Neuron (in vitro differentiated cells): ENCODE measurements at regions not wholly inside any gene's neighbourhood (a gene's known extent, or its start where the extent isn't known, plus 50 kb on each side); places are given as distances from the start of the nearest gene placed in this dataset.

Experiments
- H2AFZ ChIP-seq: one replicate; pipeline ENCODE4 v1.6.1; 2013; ENCODE audit warnings: low read depth, mild to moderate bottlenecking, inconsistent platforms, low read length, moderate library complexity
- H3K27me3 ChIP-seq: one replicate; pipeline ENCODE4 v1.6.1; 2013; ENCODE audit warnings: low read length; ENCODE audit not compliant: insufficient read depth
- H3K36me3 ChIP-seq: one replicate; pipeline ENCODE4 v1.6.1; 2013; ENCODE audit warnings: low read length; ENCODE audit not compliant: insufficient read depth
- H3K4me1 ChIP-seq: one replicate; pipeline ENCODE4 v1.6.1; 2013; ENCODE audit warnings: low read length; ENCODE audit not compliant: insufficient read depth
- H3K4me3 ChIP-seq: 2 replicates; pipeline ENCODE4 v1.5.1; 2013; ENCODE audit warnings: mild to moderate bottlenecking, low read length, moderate library complexity
- H3K9me3 ChIP-seq: one replicate; pipeline ENCODE4 v1.6.1; 2013; ENCODE audit warnings: low read length

DNA sequence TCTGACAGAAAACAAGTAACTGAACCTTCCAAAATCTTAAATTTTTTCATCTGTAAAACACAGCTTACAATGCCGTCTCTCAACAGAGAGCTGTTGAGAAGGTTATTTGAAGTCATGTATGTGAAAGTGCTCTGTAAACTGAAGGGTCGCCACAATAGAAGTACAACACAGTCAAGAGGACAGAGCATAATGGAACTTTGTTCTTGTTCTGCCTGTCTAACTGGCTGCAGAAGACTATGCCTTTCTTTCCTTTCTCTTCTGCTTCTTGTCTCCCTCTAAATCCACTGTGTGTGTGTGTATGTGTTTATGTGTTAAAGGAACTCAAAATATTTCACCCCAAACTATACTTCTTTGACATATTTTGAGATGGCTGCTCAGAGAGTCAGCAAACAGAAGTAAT, 365.8 kb upstream of the RND3 start:
- Histone ChIP-seq H3K36me3 (no peaks in the 10 kb centered on the region), H3K4me1 (peaks cover 1% of the 10 kb centered on the region), H3K27me3 (no peaks in the 10 kb centered on the region), H3K4me3 (no peak overlapping the region), H3K9me3 (peaks cover 6% of the 10 kb centered on the region), H2AFZ (no peak overlapping the region)

DNA sequence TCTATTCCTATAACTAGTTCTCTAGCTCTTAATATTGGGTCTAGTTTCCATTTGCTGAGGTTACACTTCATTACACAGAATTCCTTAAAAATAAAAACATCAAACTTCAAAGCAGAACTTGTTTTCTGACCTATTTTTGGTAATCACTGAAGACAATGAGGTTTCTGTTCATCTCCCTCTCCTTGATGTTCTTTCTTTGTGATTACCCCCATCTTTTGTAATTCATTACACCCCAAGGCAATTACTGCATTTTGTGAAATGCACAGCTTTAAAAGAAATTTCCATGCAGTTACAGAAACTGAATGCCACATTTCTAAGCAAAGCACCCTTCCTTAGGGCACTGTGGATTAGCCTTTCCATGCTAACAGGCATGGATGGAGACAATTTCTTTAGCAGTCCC, 363.2 kb upstream of the RND3 start:
- Histone ChIP-seq H3K9me3 (peaks cover 6% of the 10 kb centered on the region), H2AFZ (no peak overlapping the region), H3K36me3 (no peaks in the 10 kb centered on the region), H3K4me1 (no peaks in the 10 kb centered on the region), H3K4me3 (no peak overlapping the region), H3K27me3 (no peaks in the 10 kb centered on the region)

- Histone ChIP-seq H3K36me3 (no peaks in the 10 kb centered on the region), H3K4me1 (no peaks in the 10 kb centered on the region), H2AFZ (no peak overlapping the region), H3K4me3 (no peak overlapping the region), H3K27me3 (no peaks in the 10 kb centered on the region), H3K9me3 (peaks cover 6% of the 10 kb centered on the region)
Measured at GRCh38 chr2:150847578-150847977, 360.1 kb upstream of the RND3 start.

GRCh38 chr2:150846691-150847090, 359.2 kb upstream of the RND3 start:
- H3K36me3 ChIP-seq: no peaks in the 10 kb centered on the region
- H2AFZ ChIP-seq: no peak overlapping the region
- H3K4me1 ChIP-seq: no peaks in the 10 kb centered on the region
- H3K9me3 ChIP-seq: peaks cover 6% of the 10 kb centered on the region
- no peak overlapping the region for H3K4me3 ChIP-seq
- no peaks in the 10 kb centered on the region for H3K27me3 ChIP-seq

GRCh38 chr2:150832686-150833085, 345.2 kb upstream of the RND3 start:
- Histone ChIP-seq H3K4me1 (no peaks in the 10 kb centered on the region), H3K36me3 (no peaks in the 10 kb centered on the region), H3K27me3 (no peaks in the 10 kb centered on the region)

GRCh38 chr2:150824118-150824517, 336.7 kb upstream of the RND3 start:
- Histone ChIP-seq H3K4me1 (no peaks in the 10 kb centered on the region), H3K36me3 (no peaks in the 10 kb centered on the region), H3K9me3 (no peaks in the 10 kb centered on the region), H3K4me3 (no peak overlapping the region), H2AFZ (no peak overlapping the region), H3K27me3 (no peaks in the 10 kb centered on the region)

More at GRCh38 chr2:150832686-150833085, 345.2 kb upstream of the RND3 start:
- H3K9me3 ChIP-seq: peaks cover 2% of the 10 kb centered on the region
- no peak overlapping the region for H3K4me3 ChIP-seq
- H2AFZ ChIP-seq: no peak overlapping the region

DNA sequence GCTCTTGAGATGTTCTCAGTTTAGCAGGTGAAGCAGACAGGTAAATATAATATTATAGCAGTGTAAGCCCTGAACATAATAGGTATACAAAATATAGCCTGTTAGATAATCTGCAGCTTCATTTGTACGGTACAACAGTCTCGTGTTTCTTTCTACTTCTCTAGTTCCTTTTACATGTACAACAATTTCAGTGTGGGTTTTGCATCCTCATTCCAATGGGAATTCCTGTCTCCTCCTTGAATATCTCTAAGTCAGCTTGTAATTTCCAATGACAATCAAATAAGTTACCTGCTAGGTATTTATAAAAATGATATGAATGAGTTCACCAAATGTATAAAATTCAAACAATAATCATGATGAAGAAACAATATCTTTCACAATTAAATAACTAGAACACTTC, 330.0 kb upstream of the RND3 start:
- no peaks in the 10 kb centered on the region for H3K27me3 ChIP-seq
- H2AFZ ChIP-seq: no peak overlapping the region
- H3K9me3 ChIP-seq: no peaks in the 10 kb centered on the region
- no peaks in the 10 kb centered on the region for H3K4me1 ChIP-seq
- H3K36me3 ChIP-seq: no peaks in the 10 kb centered on the region
- H3K4me3 ChIP-seq: no peak overlapping the region

GRCh38 chr2:150812664-150813367, 325.3 kb upstream of the RND3 start:
- Histone ChIP-seq H3K4me1 (no peaks in the 10 kb centered on the region), H2AFZ (no peak overlapping the region), H3K4me3 (no peak overlapping the region), H3K9me3 (no peaks in the 10 kb centered on the region), H3K27me3 (no peaks in the 10 kb centered on the region), H3K36me3 (no peaks in the 10 kb centered on the region)

- Histone ChIP-seq H3K4me1 (no peaks in the 10 kb centered on the region), H3K9me3 (no peaks in the 10 kb centered on the region), H3K36me3 (no peaks in the 10 kb centered on the region), H2AFZ (no peak overlapping the region), H3K27me3 (no peaks in the 10 kb centered on the region), H3K4me3 (no peak overlapping the region)
Measured at GRCh38 chr2:150812066-150812465, 324.6 kb upstream of the RND3 start.

GRCh38 chr2:150811259-150811855, 323.9 kb upstream of the RND3 start:
- no peak overlapping the region for H3K4me3 ChIP-seq
- H3K9me3 ChIP-seq: no peaks in the 10 kb centered on the region
- H3K4me1 ChIP-seq: no peaks in the 10 kb centered on the region
- H3K27me3 ChIP-seq: no peaks in the 10 kb centered on the region
- H3K36me3 ChIP-seq: no peaks in the 10 kb centered on the region
- H2AFZ ChIP-seq: no peak overlapping the region

- no peaks in the 10 kb centered on the region for H3K9me3 ChIP-seq
- no peak overlapping the region for H2AFZ ChIP-seq
- H3K4me3 ChIP-seq: no peak overlapping the region
- H3K4me1 ChIP-seq: no peaks in the 10 kb centered on the region
- H3K36me3 ChIP-seq: no peaks in the 10 kb centered on the region
- H3K27me3 ChIP-seq: no peaks in the 10 kb centered on the region
Measured at GRCh38 chr2:150809103-150809502, 321.6 kb upstream of the RND3 start.

DNA sequence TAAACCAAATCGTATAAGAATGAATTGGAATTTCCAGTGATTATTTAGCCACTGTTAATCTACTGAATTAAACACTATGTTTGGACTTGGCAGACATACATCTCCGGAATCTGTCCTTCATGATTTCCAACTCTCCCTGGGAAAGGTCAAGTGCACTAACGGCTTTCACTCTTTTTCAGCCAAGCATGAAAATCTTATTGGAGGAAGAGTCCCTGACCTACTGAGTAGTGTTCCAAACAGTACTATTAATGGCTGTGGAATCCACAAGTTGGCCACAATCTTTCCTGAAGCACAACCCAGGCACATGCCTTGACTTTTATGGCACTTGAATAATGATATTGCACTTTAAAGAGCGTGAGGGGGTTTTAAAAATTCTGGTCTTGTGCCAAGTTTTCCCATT, 318.9 kb upstream of the RND3 start:
- Histone ChIP-seq H3K27me3 (no peaks in the 10 kb centered on the region), H2AFZ (no peak overlapping the region), H3K4me3 (no peak overlapping the region), H3K9me3 (no peaks in the 10 kb centered on the region), H3K4me1 (no peaks in the 10 kb centered on the region), H3K36me3 (no peaks in the 10 kb centered on the region)

- H3K27me3 ChIP-seq: no peaks in the 10 kb centered on the region
- no peaks in the 10 kb centered on the region for H3K36me3 ChIP-seq
- H2AFZ ChIP-seq: no peak overlapping the region
- no peak overlapping the region for H3K4me3 ChIP-seq
- no peaks in the 10 kb centered on the region for H3K9me3 ChIP-seq
- H3K4me1 ChIP-seq: no peaks in the 10 kb centered on the region
Measured at GRCh38 chr2:150803689-150804398, 316.4 kb upstream of the RND3 start.
